ENCODE measurements at regions not wholly inside any gene's neighbourhood (a gene's known extent, or its start where the extent isn't known, plus 50 kb on each side); places are given as distances from the start of the nearest gene placed in this dataset.
A peak's percentile ranks its signal among the peaks of the same experiment; 100 is the strongest.

- Histone ChIP-seq H3K4me1 (ENCODE audit: control insufficient read depth, insufficient read depth, low read length, poor library complexity, severe bottlenecking) (no peaks in the 10 kb centered on the region), H3K36me3 (ENCODE audit: control insufficient read depth, insufficient read depth, low read length) (no peaks in the 10 kb centered on the region), H3K4me3 (ENCODE audit: low read depth, low read length) (no peak overlapping the region), H3K27ac (ENCODE audit: insufficient read depth, low read length, poor library complexity, severe bottlenecking) (no peak overlapping the region), H3K9me3 (ENCODE audit: control insufficient read depth in 2 of 2, low read length in 2 of 2) (no peaks in the 10 kb centered on the region), H3K27me3 (ENCODE audit: control insufficient read depth, insufficient read depth, low read length) (no peaks in the 10 kb centered on the region)
- Mint-ChIP-seq H3K4me1 (peaks cover 0 to 11% (median 0%) of the 10 kb centered on the region in 4 donors), H3K27me3 (peaks cover 4% of the 10 kb centered on the region), H3K36me3 (no peaks in the 10 kb centered on the region), H3K4me3 (no peak overlapping the region), H3K9me3 (peaks cover 0 to 5% (median 0%) of the 10 kb centered on the region in 7 donors), H3K27ac (no peak overlapping the region)
- DNase-seq: no peak
- no peak for ATAC-seq (ENCODE audit: low read depth in 2 of 2)
Measured at GRCh38 chr5:158546748-158547147, 553.0 kb downstream of the EBF1 start.

- DNase-seq (no peak), ATAC-seq (ENCODE audit: low read depth in 2 of 2) (no peak)
- Histone ChIP-seq H3K9me3 (ENCODE audit: control insufficient read depth in 2 of 2, low read length in 2 of 2) (no peaks in the 10 kb centered on the region), H3K4me1 (ENCODE audit: control insufficient read depth, insufficient read depth, low read length, poor library complexity, severe bottlenecking) (no peaks in the 10 kb centered on the region), H3K36me3 (ENCODE audit: control insufficient read depth, insufficient read depth, low read length) (no peaks in the 10 kb centered on the region), H3K27me3 (ENCODE audit: control insufficient read depth, insufficient read depth, low read length) (no peaks in the 10 kb centered on the region), H3K4me3 (ENCODE audit: low read depth, low read length) (no peak overlapping the region), H3K27ac (ENCODE audit: insufficient read depth, low read length, poor library complexity, severe bottlenecking) (no peak overlapping the region)
- Mint-ChIP-seq H3K27me3 (peaks cover 4% of the 10 kb centered on the region), H3K27ac (no peak overlapping the region), H3K4me3 (no peak overlapping the region), H3K9me3 (peaks cover 0 to 5% (median 0%) of the 10 kb centered on the region in 7 donors), H3K36me3 (no peaks in the 10 kb centered on the region), H3K4me1 (peaks cover 0 to 13% (median 0%) of the 10 kb centered on the region in 4 donors)
Measured at GRCh38 chr5:158545949-158546530, 553.7 kb downstream of the EBF1 start.

- no peak for ATAC-seq (ENCODE audit: low read depth in 2 of 2)
Measured at GRCh38 chr5:158544388-158545339, 555.1 kb downstream of the EBF1 start.

GRCh38 chr5:158543539-158544387 is 556.0 kb downstream of the EBF1 start:
- peaks cover 4% of the 10 kb centered on the region for H3K27me3 Mint-ChIP-seq

More at GRCh38 chr5:158544388-158545339, 555.1 kb downstream of the EBF1 start:
- Histone ChIP-seq H3K36me3 (ENCODE audit: control insufficient read depth, insufficient read depth, low read length) (no peaks in the 10 kb centered on the region), H3K27me3 (ENCODE audit: control insufficient read depth, insufficient read depth, low read length) (no peaks in the 10 kb centered on the region), H3K27ac (ENCODE audit: insufficient read depth, low read length, poor library complexity, severe bottlenecking) (no peak overlapping the region), H3K9me3 (ENCODE audit: control insufficient read depth in 2 of 2, low read length in 2 of 2) (no peaks in the 10 kb centered on the region), H3K4me1 (ENCODE audit: control insufficient read depth, insufficient read depth, low read length, poor library complexity, severe bottlenecking) (no peaks in the 10 kb centered on the region), H3K4me3 (ENCODE audit: low read depth, low read length) (no peak overlapping the region)
- no peak for DNase-seq
- Mint-ChIP-seq H3K4me3 (no peak overlapping the region), H3K9me3 (peaks cover 0 to 5% (median 0%) of the 10 kb centered on the region in 7 donors), H3K4me1 (peaks cover 0 to 13% (median 0%) of the 10 kb centered on the region in 4 donors), H3K36me3 (no peaks in the 10 kb centered on the region), H3K27ac (no peak overlapping the region), H3K27me3 (peaks cover 4% of the 10 kb centered on the region)

GRCh38 chr5:158541536-158542297 is 558.0 kb downstream of the EBF1 start:
- Mint-ChIP-seq H3K27ac (no peak overlapping the region), H3K4me3 (no peak overlapping the region), H3K27me3 (peaks cover 4% of the 10 kb centered on the region), H3K4me1 (peaks cover 0 to 13% (median 0%) of the 10 kb centered on the region in 4 donors), H3K9me3 (no peaks in the 10 kb centered on the region), H3K36me3 (no peaks in the 10 kb centered on the region)
- no peak overlapping the region for H3K27ac ChIP-seq (ENCODE audit: insufficient read depth, low read length, poor library complexity, severe bottlenecking)
- no peaks in the 10 kb centered on the region for H3K9me3 ChIP-seq (ENCODE audit: control insufficient read depth in 2 of 2, low read length in 2 of 2)
- no peaks in the 10 kb centered on the region for H3K36me3 ChIP-seq (ENCODE audit: control insufficient read depth, insufficient read depth, low read length)
- no peaks in the 10 kb centered on the region for H3K4me1 ChIP-seq (ENCODE audit: control insufficient read depth, insufficient read depth, low read length, poor library complexity, severe bottlenecking)
- no peak overlapping the region for H3K4me3 ChIP-seq (ENCODE audit: low read depth, low read length)
- no peak for ATAC-seq (ENCODE audit: low read depth in 2 of 2)
- H3K27me3 ChIP-seq (ENCODE audit: control insufficient read depth, insufficient read depth, low read length): no peaks in the 10 kb centered on the region
- DNase-seq: no peak

More at GRCh38 chr5:158543539-158544387, 556.0 kb downstream of the EBF1 start:
- Histone ChIP-seq H3K9me3 (ENCODE audit: control insufficient read depth in 2 of 2, low read length in 2 of 2) (no peaks in the 10 kb centered on the region), H3K4me1 (ENCODE audit: control insufficient read depth, insufficient read depth, low read length, poor library complexity, severe bottlenecking) (no peaks in the 10 kb centered on the region), H3K27me3 (ENCODE audit: control insufficient read depth, insufficient read depth, low read length) (no peaks in the 10 kb centered on the region), H3K4me3 (ENCODE audit: low read depth, low read length) (no peak overlapping the region), H3K36me3 (ENCODE audit: control insufficient read depth, insufficient read depth, low read length) (no peaks in the 10 kb centered on the region), H3K27ac (ENCODE audit: insufficient read depth, low read length, poor library complexity, severe bottlenecking) (no peak overlapping the region)
- Mint-ChIP-seq H3K36me3 (no peaks in the 10 kb centered on the region), H3K27ac (peak overlapping the region in 1 of 3 donors; percentile 22), H3K9me3 (peaks cover 0 to 3% (median 0%) of the 10 kb centered on the region in 7 donors), H3K4me3 (no peak overlapping the region), H3K4me1 (peaks cover 0 to 13% (median 0%) of the 10 kb centered on the region in 4 donors)
- DNase-seq (no peak), ATAC-seq (ENCODE audit: low read depth in 2 of 2) (no peak)

GRCh38 chr5:158538506-158539074 is 561.1 kb downstream of the EBF1 start:
- no peak for DNase-seq
- H3K27me3 Mint-ChIP-seq: no peaks in the 10 kb centered on the region
- H3K27me3 ChIP-seq (ENCODE audit: control insufficient read depth, insufficient read depth, low read length): no peaks in the 10 kb centered on the region
- no peaks in the 10 kb centered on the region for H3K9me3 Mint-ChIP-seq
- H3K27ac ChIP-seq (ENCODE audit: insufficient read depth, low read length, poor library complexity, severe bottlenecking): no peak overlapping the region
- no peaks in the 10 kb centered on the region for H3K9me3 ChIP-seq (ENCODE audit: control insufficient read depth in 2 of 2, low read length in 2 of 2)
- no peak overlapping the region for H3K27ac Mint-ChIP-seq
- no peaks in the 10 kb centered on the region for H3K4me1 ChIP-seq (ENCODE audit: control insufficient read depth, insufficient read depth, low read length, poor library complexity, severe bottlenecking)
- ATAC-seq (ENCODE audit: low read depth in 2 of 2): no peak
- no peaks in the 10 kb centered on the region for H3K36me3 ChIP-seq (ENCODE audit: control insufficient read depth, insufficient read depth, low read length)
- peaks cover 0 to 9% (median 0%) of the 10 kb centered on the region in 4 donors for H3K4me1 Mint-ChIP-seq
- H3K36me3 Mint-ChIP-seq: no peaks in the 10 kb centered on the region
- no peak overlapping the region for H3K4me3 Mint-ChIP-seq
- no peak overlapping the region for H3K4me3 ChIP-seq (ENCODE audit: low read depth, low read length)

GRCh38 chr5:158537366-158537765 is 562.4 kb downstream of the EBF1 start:
- Mint-ChIP-seq H3K4me1 (peaks cover 0 to 8% (median 0%) of the 10 kb centered on the region in 4 donors), H3K27me3 (no peaks in the 10 kb centered on the region), H3K27ac (no peak overlapping the region), H3K9me3 (no peaks in the 10 kb centered on the region), H3K36me3 (no peaks in the 10 kb centered on the region), H3K4me3 (no peak overlapping the region)
- Histone ChIP-seq H3K9me3 (ENCODE audit: control insufficient read depth in 2 of 2, low read length in 2 of 2) (no peaks in the 10 kb centered on the region), H3K4me1 (ENCODE audit: control insufficient read depth, insufficient read depth, low read length, poor library complexity, severe bottlenecking) (no peaks in the 10 kb centered on the region), H3K4me3 (ENCODE audit: low read depth, low read length) (no peak overlapping the region), H3K27me3 (ENCODE audit: control insufficient read depth, insufficient read depth, low read length) (no peaks in the 10 kb centered on the region), H3K36me3 (ENCODE audit: control insufficient read depth, insufficient read depth, low read length) (no peaks in the 10 kb centered on the region), H3K27ac (ENCODE audit: insufficient read depth, low read length, poor library complexity, severe bottlenecking) (no peak overlapping the region)
- DNase-seq (no peak), ATAC-seq (ENCODE audit: low read depth in 2 of 2) (no peak)

Measured in CD4-positive, CD25-positive, alpha-beta regulatory T cell (primary cell).